ENCODE measurements at regions not wholly inside any gene's neighbourhood (a gene's known extent, or its start where the extent isn't known, plus 50 kb on each side); places are given as distances from the start of the nearest gene placed in this dataset.

- H3K4me3 ChIP-seq (ENCODE audit: low read depth in 1 of 2, low read length in 1 of 2), result no peak overlapping the region
- no peak overlapping the region for H3K27ac ChIP-seq
- no peaks in the 10 kb centered on the region for H3K4me1 ChIP-seq (ENCODE audit: control insufficient read depth in 1 of 2, insufficient read depth in 1 of 2, low read depth in 1 of 2, low read length in 1 of 2)
- TF ChIP-seq CTCF (IDR thresholded peaks at IDR 0.05), result no peak
- H3K27me3 ChIP-seq, result peaks cover 16% of the 10 kb centered on the region
- H3K36me3 ChIP-seq, result no peaks in the 10 kb centered on the region
- H3K9me3 ChIP-seq, result no peaks in the 10 kb centered on the region
These were observed 525.0 kb downstream of the PTPRU start for GRCh38 chr1:29761159-29761928.

GRCh38 chr1:29760067-29760564 is 523.8 kb downstream of the PTPRU start:
- no peaks in the 10 kb centered on the region for H3K4me1 ChIP-seq (ENCODE audit: control insufficient read depth in 1 of 2, insufficient read depth in 1 of 2, low read depth in 1 of 2, low read length in 1 of 2)
- H3K36me3 ChIP-seq, result no peaks in the 10 kb centered on the region
- H3K27me3 ChIP-seq, result peaks cover 7% of the 10 kb centered on the region
- H3K27ac ChIP-seq, result no peak overlapping the region
- H3K9me3 ChIP-seq, result no peaks in the 10 kb centered on the region
- H3K4me3 ChIP-seq (ENCODE audit: low read depth in 1 of 2, low read length in 1 of 2), result no peak overlapping the region
- TF ChIP-seq CTCF (IDR thresholded peaks at IDR 0.05), result no peak

GRCh38 chr1:29758781-29759499 is 522.6 kb downstream of the PTPRU start:
- Histone ChIP-seq H3K9me3 (no peaks in the 10 kb centered on the region), H3K4me1 (ENCODE audit: control insufficient read depth in 1 of 2, insufficient read depth in 1 of 2, low read depth in 1 of 2, low read length in 1 of 2) (no peaks in the 10 kb centered on the region), H3K27me3 (peaks cover 1% of the 10 kb centered on the region), H3K27ac (no peak overlapping the region), H3K36me3 (no peaks in the 10 kb centered on the region), H3K4me3 (ENCODE audit: low read depth in 1 of 2, low read length in 1 of 2) (no peak overlapping the region)
- no peak for TF ChIP-seq CTCF (IDR thresholded peaks at IDR 0.05)

GRCh38 chr1:29757866-29758780 is 521.8 kb downstream of the PTPRU start:
- no peaks in the 10 kb centered on the region for H3K9me3 ChIP-seq
- no peaks in the 10 kb centered on the region for H3K36me3 ChIP-seq
- H3K4me3 ChIP-seq (ENCODE audit: low read depth in 1 of 2, low read length in 1 of 2), result no peak overlapping the region
- H3K27ac ChIP-seq, result no peak overlapping the region
- no peaks in the 10 kb centered on the region for H3K27me3 ChIP-seq
- no peak for TF ChIP-seq CTCF (IDR thresholded peaks at IDR 0.05)
- H3K4me1 ChIP-seq (ENCODE audit: control insufficient read depth in 1 of 2, insufficient read depth in 1 of 2, low read depth in 1 of 2, low read length in 1 of 2), result no peaks in the 10 kb centered on the region
